Caco-2 (cell line): ENCODE measurements at regions not wholly inside any gene's neighbourhood (a gene's known extent, or its start where the extent isn't known, plus 50 kb on each side); places are given as distances from the start of the nearest gene placed in this dataset.

ENCODE experiments used
- BruUV-seq: library from RNA; stranded (reverse); fragments of 400-500 nt; replicated peaks from 2 replicates; lab custom pipeline; 2021; lab: Mats Ljungman, UMichigan
- CTCF ChIA-PET: fragments of 300-600 bp; sonication (Branson Sonifier 250); formaldehyde crosslinking; loops from one replicate; lab custom pipeline; 2022; ENCODE audit warnings: antibody characterized with exemption; lab: Charles Lee
- POLR2A ChIA-PET: fragments of 300-600 bp; sonication (Branson Sonifier 250); formaldehyde crosslinking; loops from one replicate; lab custom pipeline; 2022; ENCODE audit warnings: antibody characterized with exemption; lab: Charles Lee
- DNase-seq, 2 experiments: peaks; one replicate each; pipeline versions ENCODE4 v3.0.0 to v3.0.0-alpha.2; 2020 to 2022
- H3K27me3 ChIP-seq: replicated peaks from 2 replicates; pipeline ENCODE4 v1.6.0; 2011; ENCODE audit warnings: low read length; ENCODE audit not compliant: control insufficient read depth, insufficient read depth
- H3K36me3 ChIP-seq: 2 replicates; pipeline ENCODE4 v1.5.1; 2011; ENCODE audit warnings: low read length; ENCODE audit not compliant: control insufficient read depth, insufficient read depth
- H3K4me1 ChIP-seq: fragments of 250-450 bp; sonication (Bioruptor Pico); 2 replicates; pipeline ENCODE4 v1.5.1; 2020; ENCODE audit warnings: mild to moderate bottlenecking
- H3K4me3 ChIP-seq: 2 replicates; pipeline ENCODE4 v1.5.1; 2011; ENCODE audit warnings: low read depth, mild to moderate bottlenecking, control low read depth, low read length
- H3K9me3 ChIP-seq: fragments of 250-450 bp; sonication (Bioruptor Pico); 2 replicates; pipeline ENCODE4 v1.5.1; 2020; ENCODE audit warnings: mild to moderate bottlenecking, moderate library complexity
- H3K27ac Mint-ChIP-seq: one replicate; pipeline ENCODE4 v1.8.0; 2022; ENCODE audit warnings: mixed read lengths; ENCODE audit not compliant: unreplicated experiment
- H3K27me3 Mint-ChIP-seq: one replicate; pipeline ENCODE4 v1.8.0; 2022; ENCODE audit warnings: mixed read lengths; ENCODE audit not compliant: insufficient read depth, unreplicated experiment
- H3K36me3 Mint-ChIP-seq: one replicate; pipeline ENCODE4 v1.8.0; 2022; ENCODE audit warnings: mild to moderate bottlenecking, mixed read lengths; ENCODE audit not compliant: insufficient read depth, unreplicated experiment
- H3K4me1 Mint-ChIP-seq: one replicate; pipeline ENCODE4 v1.8.0; 2022; ENCODE audit warnings: low read depth, mixed read lengths; ENCODE audit not compliant: unreplicated experiment
- H3K4me3 Mint-ChIP-seq: one replicate; pipeline ENCODE4 v1.8.0; 2022; ENCODE audit warnings: mild to moderate bottlenecking, moderate library complexity, mixed read lengths; ENCODE audit not compliant: unreplicated experiment
- H3K9me3 Mint-ChIP-seq: one replicate; pipeline ENCODE4 v1.8.0; 2022; ENCODE audit warnings: mixed read lengths; ENCODE audit not compliant: unreplicated experiment
- intact Hi-C: fragments of 100-400 bp; cut with micrococcal nuclease; formaldehyde crosslinking; loops from one replicate; pipeline ENCODE4 v1.10.0; 2022; ENCODE audit not compliant: unreplicated experiment
- TF ChIP-seq, protein P1 (sequence below), 2 experiments: fragments of 200-600 bp in 1 of 2; IDR thresholded peaks; 1 replicate in 1 of 2; 2 replicates in 1 of 2; pipeline versions ENCODE4 v1.5.1 to v1.8.0; 2011 to 2022; ENCODE audit warnings: antibody characterized with exemption in 1 of 2, control low read depth in 1 of 2, inconsistent platforms in 1 of 2, low read depth in 1 of 2, low read length in 1 of 2, mild to moderate bottlenecking in 1 of 2, moderate library complexity in 1 of 2; ENCODE audit not compliant: insufficient read depth in 1 of 2, severe bottlenecking in 1 of 2, unreplicated experiment in 1 of 2

DNA sequence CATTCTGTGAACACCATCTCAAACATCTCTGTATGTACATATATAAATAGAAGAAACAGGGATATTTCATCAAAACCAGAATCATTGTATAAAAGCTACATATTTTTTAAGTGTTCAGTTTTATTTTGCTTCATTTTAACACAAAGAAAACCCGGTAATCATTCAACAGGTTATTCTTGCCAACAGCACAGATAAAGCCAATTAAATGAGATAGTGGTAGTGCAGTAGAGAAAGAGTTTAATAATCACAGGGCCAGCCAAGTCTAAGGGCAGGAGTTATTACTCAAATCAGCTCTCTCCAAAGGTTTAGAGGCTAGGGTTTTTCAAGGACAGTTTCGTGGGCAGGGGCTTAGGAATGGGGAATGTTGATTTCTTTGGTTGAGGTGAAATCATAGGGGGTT is 261.0 kb upstream of the KIF2A start:
- no peaks in the 10 kb centered on the region for H3K27me3 ChIP-seq
- H3K4me3 Mint-ChIP-seq: no peak overlapping the region
- ChIA-PET POLR2A (no interaction called here), CTCF (no interaction called here)
- no peak overlapping the region for H3K4me3 ChIP-seq
- H3K36me3 Mint-ChIP-seq: no peaks in the 10 kb centered on the region
- H3K36me3 ChIP-seq: no peaks in the 10 kb centered on the region
- TF ChIP-seq, protein P1, sequence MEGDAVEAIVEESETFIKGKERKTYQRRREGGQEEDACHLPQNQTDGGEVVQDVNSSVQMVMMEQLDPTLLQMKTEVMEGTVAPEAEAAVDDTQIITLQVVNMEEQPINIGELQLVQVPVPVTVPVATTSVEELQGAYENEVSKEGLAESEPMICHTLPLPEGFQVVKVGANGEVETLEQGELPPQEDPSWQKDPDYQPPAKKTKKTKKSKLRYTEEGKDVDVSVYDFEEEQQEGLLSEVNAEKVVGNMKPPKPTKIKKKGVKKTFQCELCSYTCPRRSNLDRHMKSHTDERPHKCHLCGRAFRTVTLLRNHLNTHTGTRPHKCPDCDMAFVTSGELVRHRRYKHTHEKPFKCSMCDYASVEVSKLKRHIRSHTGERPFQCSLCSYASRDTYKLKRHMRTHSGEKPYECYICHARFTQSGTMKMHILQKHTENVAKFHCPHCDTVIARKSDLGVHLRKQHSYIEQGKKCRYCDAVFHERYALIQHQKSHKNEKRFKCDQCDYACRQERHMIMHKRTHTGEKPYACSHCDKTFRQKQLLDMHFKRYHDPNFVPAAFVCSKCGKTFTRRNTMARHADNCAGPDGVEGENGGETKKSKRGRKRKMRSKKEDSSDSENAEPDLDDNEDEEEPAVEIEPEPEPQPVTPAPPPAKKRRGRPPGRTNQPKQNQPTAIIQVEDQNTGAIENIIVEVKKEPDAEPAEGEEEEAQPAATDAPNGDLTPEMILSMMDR (IDR thresholded peaks at IDR 0.05; ENCODE audit: insufficient read depth in 1 of 2, low read depth in 1 of 2, low read length in 1 of 2, severe bottlenecking in 1 of 2, unreplicated experiment in 1 of 2): no peak
- H3K9me3 ChIP-seq: no peaks in the 10 kb centered on the region; the same call in 1 of the 2 replicates
- DNase-seq: no peak
- peaks cover 3% of the 10 kb centered on the region for H3K27me3 Mint-ChIP-seq
- BruUV-seq: no TSS peak
- H3K4me1 Mint-ChIP-seq: no peaks in the 10 kb centered on the region
- intact Hi-C loops: no loop called here
- no peak overlapping the region for H3K27ac Mint-ChIP-seq
- H3K4me1 ChIP-seq: no peaks in the 10 kb centered on the region
- H3K9me3 Mint-ChIP-seq: no peaks in the 10 kb centered on the region

DNA sequence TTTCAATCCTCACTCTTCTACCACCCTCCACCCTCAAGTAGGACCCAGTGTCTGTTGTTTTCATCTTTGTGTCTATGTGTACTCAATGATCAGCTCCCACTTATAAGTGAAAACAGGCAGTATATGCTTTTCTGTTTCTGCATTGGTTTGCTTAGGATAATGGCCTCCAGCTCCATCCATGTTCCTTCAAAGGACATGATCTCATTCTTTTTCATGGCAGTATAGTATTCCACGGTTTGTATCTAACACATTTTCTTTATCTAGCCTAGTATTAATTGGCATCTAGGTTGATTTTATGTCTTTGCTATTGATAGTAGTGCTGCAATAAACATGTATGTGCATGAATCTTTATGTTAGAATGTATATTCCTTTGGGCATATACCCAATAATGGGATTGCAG is 259.8 kb upstream of the KIF2A start:
- no peaks in the 10 kb centered on the region for H3K4me1 Mint-ChIP-seq
- CTCF ChIA-PET: no interaction called here
- no peaks in the 10 kb centered on the region for H3K9me3 Mint-ChIP-seq
- no peak for DNase-seq
- H3K27ac Mint-ChIP-seq: no peak overlapping the region
- intact Hi-C loops: no loop called here
- TF ChIP-seq, protein P1 (IDR thresholded peaks at IDR 0.05; ENCODE audit: insufficient read depth in 1 of 2, low read depth in 1 of 2, low read length in 1 of 2, severe bottlenecking in 1 of 2, unreplicated experiment in 1 of 2): no peak
- H3K36me3 Mint-ChIP-seq: no peaks in the 10 kb centered on the region
- Histone ChIP-seq H3K4me3 (no peak overlapping the region), H3K9me3 (no peaks in the 10 kb centered on the region; the same call in 1 of the 2 replicates), H3K4me1 (no peaks in the 10 kb centered on the region), H3K27me3 (no peaks in the 10 kb centered on the region), H3K36me3 (no peaks in the 10 kb centered on the region)
- no TSS peak for BruUV-seq
- H3K27me3 Mint-ChIP-seq: peaks cover 2% of the 10 kb centered on the region
- POLR2A ChIA-PET: no interaction called here
- no peak overlapping the region for H3K4me3 Mint-ChIP-seq

DNA sequence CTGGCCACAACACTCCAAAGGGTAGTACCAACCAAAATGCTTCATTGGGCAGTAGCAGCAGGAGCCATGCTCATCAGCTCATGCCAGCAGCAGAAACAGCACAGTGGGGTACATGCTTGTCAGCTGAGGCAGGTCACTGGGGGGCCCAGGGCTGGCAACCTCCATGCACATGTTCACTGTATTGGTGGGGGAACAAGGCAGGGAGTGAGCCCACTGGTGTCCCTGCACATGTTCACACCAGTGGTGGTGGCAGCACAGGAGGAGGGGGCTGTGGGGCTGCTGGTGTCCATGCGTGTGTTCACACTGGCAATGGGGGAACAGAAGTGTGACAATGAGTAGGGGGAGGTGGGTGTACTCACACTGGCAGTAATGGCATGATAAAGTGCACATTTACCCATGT is 254.3 kb upstream of the KIF2A start:
- no TSS peak for BruUV-seq
- H3K27me3 Mint-ChIP-seq: peaks cover 12% of the 10 kb centered on the region
- intact Hi-C loops: no loop called here
- Histone ChIP-seq H3K4me1 (no peaks in the 10 kb centered on the region), H3K27me3 (no peaks in the 10 kb centered on the region; the same call in 1 of the 2 replicates), H3K9me3 (no peaks in the 10 kb centered on the region; the same call in 1 of the 2 replicates), H3K36me3 (no peaks in the 10 kb centered on the region), H3K4me3 (no peak overlapping the region)
- ChIA-PET CTCF (no interaction called here), POLR2A (no interaction called here)
- no peak overlapping the region for H3K4me3 Mint-ChIP-seq
- TF ChIP-seq, protein P1 (IDR thresholded peaks at IDR 0.05; ENCODE audit: insufficient read depth in 1 of 2, low read depth in 1 of 2, low read length in 1 of 2, severe bottlenecking in 1 of 2, unreplicated experiment in 1 of 2): no peak
- DNase-seq: no peak
- no peaks in the 10 kb centered on the region for H3K4me1 Mint-ChIP-seq
- no peaks in the 10 kb centered on the region for H3K9me3 Mint-ChIP-seq
- no peak overlapping the region for H3K27ac Mint-ChIP-seq
- no peaks in the 10 kb centered on the region for H3K36me3 Mint-ChIP-seq
